ENCODE measurements at regions not wholly inside any gene's neighbourhood (a gene's known extent, or its start where the extent isn't known, plus 50 kb on each side); places are given as distances from the start of the nearest gene placed in this dataset.
A peak's percentile ranks its signal among the peaks of the same experiment; 100 is the strongest.

DNA sequence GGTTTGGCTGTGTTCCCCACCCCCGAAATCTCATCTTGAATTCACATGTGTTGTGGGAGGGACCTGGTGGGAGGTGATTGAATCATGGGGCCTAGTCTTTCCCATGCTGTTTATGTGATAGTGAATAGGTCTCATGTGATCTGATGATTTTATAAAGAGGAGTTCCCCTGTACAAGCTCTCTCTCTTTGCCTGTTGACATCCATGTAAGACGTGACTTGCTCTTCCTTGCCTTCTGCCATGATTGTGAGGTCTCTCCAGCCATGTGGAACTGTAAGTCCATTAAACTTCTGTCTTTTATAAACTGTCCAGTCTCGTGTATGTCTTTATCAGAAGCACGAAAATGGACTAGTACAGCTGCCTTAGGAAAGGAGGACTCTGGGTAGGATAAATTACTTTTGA lies 976.7 kb downstream of the MCTP2 start:
- H3K4me3 Mint-ChIP-seq, result no peak overlapping the region
- no peak for DNase-seq
- no peak overlapping the region for H3K27ac Mint-ChIP-seq
- H3K27me3 Mint-ChIP-seq, result no peaks in the 10 kb centered on the region
- no peaks in the 10 kb centered on the region for H3K36me3 Mint-ChIP-seq (ENCODE audit: low read depth)
- no peak for ATAC-seq
- peaks cover 21% of the 10 kb centered on the region for H3K9me3 Mint-ChIP-seq
- H3K4me1 Mint-ChIP-seq, result no peaks in the 10 kb centered on the region

DNA sequence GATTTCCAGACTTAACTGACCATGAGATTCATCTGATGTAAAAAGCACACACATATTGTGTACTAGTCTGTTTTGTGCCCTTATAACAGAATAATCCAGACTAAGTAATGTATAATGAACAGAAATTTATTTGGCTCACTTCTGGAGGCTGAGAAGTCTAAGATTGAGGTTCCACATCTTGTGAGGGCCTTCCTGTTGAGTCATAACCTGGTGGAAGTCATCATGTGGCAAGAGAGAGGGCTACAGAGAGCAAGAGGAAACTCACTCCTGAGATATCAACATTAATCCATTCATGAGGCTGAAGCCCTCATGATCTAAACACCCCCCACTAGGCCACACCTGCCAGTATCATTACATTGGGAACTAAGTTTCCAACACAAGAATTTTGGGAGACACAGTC lies 977.6 kb downstream of the MCTP2 start:
- no peaks in the 10 kb centered on the region for H3K27me3 Mint-ChIP-seq
- ATAC-seq (no peak), DNase-seq (no peak)
- H3K36me3 Mint-ChIP-seq (ENCODE audit: low read depth), result no peaks in the 10 kb centered on the region
- no peaks in the 10 kb centered on the region for H3K4me1 Mint-ChIP-seq
- peaks cover 21% of the 10 kb centered on the region for H3K9me3 Mint-ChIP-seq
- H3K4me3 Mint-ChIP-seq, result no peak overlapping the region
- H3K27ac Mint-ChIP-seq, result no peak overlapping the region

- ATAC-seq (no peak), DNase-seq (no peak)
- Mint-ChIP-seq H3K36me3 (ENCODE audit: low read depth) (no peaks in the 10 kb centered on the region), H3K4me1 (no peaks in the 10 kb centered on the region), H3K9me3 (peaks cover 16% of the 10 kb centered on the region), H3K27me3 (no peaks in the 10 kb centered on the region), H3K27ac (no peak overlapping the region), H3K4me3 (no peak overlapping the region)
Measured at GRCh38 chr15:95210436-95210981, 979.1 kb downstream of the MCTP2 start.

DNA sequence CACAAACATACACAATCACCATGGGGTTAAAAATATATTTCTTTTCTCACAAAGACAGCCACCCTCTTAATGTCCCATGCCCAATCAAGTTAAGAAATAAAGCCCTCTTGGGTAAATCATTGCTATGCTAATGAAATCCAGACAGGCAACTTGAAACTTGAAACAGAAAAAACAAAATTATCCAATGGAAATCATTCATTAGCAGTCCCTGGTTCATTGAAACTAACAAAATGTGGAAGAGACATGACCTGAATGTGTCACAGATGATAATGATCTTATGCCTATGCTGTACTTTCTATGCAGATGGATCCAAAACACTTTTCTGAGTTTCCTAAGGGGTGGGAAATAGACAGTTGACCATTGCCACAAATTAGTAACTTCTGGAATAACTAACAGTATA lies 983.7 kb downstream of the MCTP2 start:
- Mint-ChIP-seq H3K36me3 (ENCODE audit: low read depth) (no peaks in the 10 kb centered on the region), H3K4me1 (no peaks in the 10 kb centered on the region), H3K27ac (no peak overlapping the region), H3K9me3 (peaks cover 11% of the 10 kb centered on the region), H3K4me3 (no peak overlapping the region), H3K27me3 (no peaks in the 10 kb centered on the region)
- ATAC-seq, result no peak
- no peak for DNase-seq

DNA sequence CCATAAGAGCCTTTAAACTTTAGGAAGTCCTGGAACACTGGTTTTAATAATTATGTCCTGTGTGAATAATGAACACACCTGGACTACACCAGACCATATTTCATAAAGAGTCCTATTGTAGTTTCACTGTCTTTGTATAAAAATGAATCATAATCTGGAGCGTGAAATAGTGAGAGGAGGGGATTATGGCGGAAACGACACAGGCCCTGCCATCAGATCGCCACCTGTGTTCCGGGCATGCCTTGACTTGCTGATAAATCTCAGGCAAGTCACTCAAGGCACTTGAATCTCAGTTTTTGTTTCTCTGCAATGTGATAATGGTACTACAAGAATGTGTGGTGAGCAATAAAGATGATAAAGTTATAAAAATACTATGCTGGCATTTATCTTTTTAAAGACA lies 995.5 kb downstream of the MCTP2 start:
- Mint-ChIP-seq H3K27ac (no peak overlapping the region), H3K27me3 (peaks cover 3% of the 10 kb centered on the region), H3K4me3 (no peak overlapping the region), H3K9me3 (peaks cover 22% of the 10 kb centered on the region), H3K36me3 (ENCODE audit: low read depth) (no peaks in the 10 kb centered on the region), H3K4me1 (no peaks in the 10 kb centered on the region)
- ATAC-seq (no peak), DNase-seq (no peak)

DNA sequence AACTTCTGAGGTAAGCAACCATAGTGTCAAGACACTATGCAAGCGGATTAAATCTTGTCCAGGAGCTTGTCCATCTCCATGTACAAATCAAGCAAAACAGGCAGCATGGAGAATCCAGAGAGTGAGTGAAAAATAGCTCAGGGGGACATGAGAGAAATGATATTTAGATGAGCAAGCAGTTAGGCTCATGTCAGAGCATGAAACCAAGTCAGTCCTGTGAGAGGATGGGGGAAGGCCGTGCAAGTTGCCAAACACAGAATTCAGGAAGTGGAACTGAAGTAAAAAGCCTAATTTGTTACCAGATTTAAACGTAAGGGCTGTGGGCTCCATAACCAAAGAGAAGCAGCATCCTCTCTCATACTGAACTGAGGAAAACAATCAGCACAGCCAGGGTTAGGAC lies 995.9 kb downstream of the MCTP2 start:
- Mint-ChIP-seq H3K27ac (no peak overlapping the region), H3K36me3 (ENCODE audit: low read depth) (no peaks in the 10 kb centered on the region), H3K9me3 (peaks cover 18% of the 10 kb centered on the region), H3K4me1 (no peaks in the 10 kb centered on the region), H3K27me3 (peaks cover 7% of the 10 kb centered on the region), H3K4me3 (no peak overlapping the region)
- no peak for ATAC-seq
- DNase-seq, result no peak

DNA sequence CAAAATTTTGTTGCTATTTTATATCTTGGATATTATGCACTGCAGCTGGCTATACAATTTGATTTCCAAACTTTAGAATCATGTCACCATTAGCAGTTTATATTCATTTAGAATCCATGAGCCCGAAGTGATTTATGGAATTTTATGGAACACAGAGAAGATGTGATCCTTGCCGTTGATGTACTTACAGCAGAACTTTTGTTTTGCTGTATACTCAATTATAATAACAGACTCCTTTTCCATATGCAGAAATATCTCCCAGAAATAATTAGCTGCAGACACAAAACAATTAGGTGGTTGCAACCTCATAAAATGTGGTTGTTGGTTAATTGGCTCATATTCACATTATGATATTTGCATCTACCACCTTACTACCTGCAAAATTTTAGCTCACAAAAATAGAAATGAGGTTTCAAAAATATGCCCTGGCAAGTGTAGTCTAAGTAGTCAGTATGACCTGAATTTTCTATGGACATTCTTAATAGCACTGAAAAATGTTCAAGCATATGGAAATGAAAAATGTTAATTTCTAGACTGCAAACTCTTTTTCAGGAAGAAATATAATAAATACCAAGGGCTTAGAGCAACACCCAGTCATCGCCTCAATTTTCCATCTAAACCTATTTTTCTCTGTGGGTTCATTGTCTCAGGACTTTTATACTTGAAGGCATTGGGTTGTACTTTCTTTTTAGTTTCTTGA lies 997.6 kb downstream of the MCTP2 start:
- ATAC-seq, result no peak
- no peaks in the 10 kb centered on the region for H3K4me1 Mint-ChIP-seq

GRCh38 chr15:95235033-95235432 lies 1003.7 kb downstream of the MCTP2 start:
- H3K27me3 Mint-ChIP-seq, result peaks cover 9% of the 10 kb centered on the region
- H3K36me3 Mint-ChIP-seq (ENCODE audit: low read depth), result peaks cover 3% of the 10 kb centered on the region
- no peak for ATAC-seq
- no peak overlapping the region for H3K4me3 Mint-ChIP-seq
- no peak overlapping the region for H3K27ac Mint-ChIP-seq
- no peak for DNase-seq
- H3K4me1 Mint-ChIP-seq, result no peaks in the 10 kb centered on the region
- peaks cover 30% of the 10 kb centered on the region for H3K9me3 Mint-ChIP-seq

More for the DNA sequence above, 997.6 kb downstream of the MCTP2 start:
- H3K4me3 Mint-ChIP-seq, result no peak overlapping the region
- peaks cover 9% of the 10 kb centered on the region for H3K27me3 Mint-ChIP-seq
- H3K27ac Mint-ChIP-seq, result no peak overlapping the region
- no peak for DNase-seq
- peaks cover 15% of the 10 kb centered on the region for H3K9me3 Mint-ChIP-seq
- H3K36me3 Mint-ChIP-seq (ENCODE audit: low read depth), result no peaks in the 10 kb centered on the region

- DNase-seq (no peak), ATAC-seq (no peak)
- Mint-ChIP-seq H3K4me1 (no peaks in the 10 kb centered on the region), H3K27me3 (peaks cover 6% of the 10 kb centered on the region), H3K4me3 (no peak overlapping the region), H3K27ac (no peak overlapping the region), H3K36me3 (ENCODE audit: low read depth) (no peaks in the 10 kb centered on the region), H3K9me3 (peaks cover 3% of the 10 kb centered on the region)
Measured at GRCh38 chr15:95247071-95247984, 1016.0 kb downstream of the MCTP2 start.

DNA sequence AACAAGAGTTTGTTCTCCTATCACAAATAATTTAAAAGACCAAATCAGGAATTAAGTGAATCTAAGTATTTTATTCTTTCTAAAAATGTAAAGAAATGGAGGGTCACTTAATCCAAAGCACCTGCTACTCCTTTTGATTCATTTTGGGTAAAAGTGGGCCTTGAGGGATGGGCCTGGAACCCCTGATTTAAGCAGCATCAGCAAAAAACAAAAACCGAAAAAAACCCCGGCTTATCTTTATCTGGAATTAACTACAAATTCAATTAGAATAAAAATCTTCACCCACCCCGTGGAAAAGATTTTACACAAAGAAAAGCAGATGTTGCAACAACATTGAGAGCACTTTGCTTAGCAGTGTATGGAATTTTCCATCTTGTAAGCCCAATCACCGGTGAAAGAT lies 1018.2 kb downstream of the MCTP2 start:
- Mint-ChIP-seq H3K27ac (no peak overlapping the region), H3K36me3 (ENCODE audit: low read depth) (no peaks in the 10 kb centered on the region), H3K4me3 (no peak overlapping the region), H3K4me1 (no peaks in the 10 kb centered on the region), H3K9me3 (peaks cover 3% of the 10 kb centered on the region), H3K27me3 (peaks cover 8% of the 10 kb centered on the region)
- DNase-seq, result no peak
- ATAC-seq, result no peak

DNA sequence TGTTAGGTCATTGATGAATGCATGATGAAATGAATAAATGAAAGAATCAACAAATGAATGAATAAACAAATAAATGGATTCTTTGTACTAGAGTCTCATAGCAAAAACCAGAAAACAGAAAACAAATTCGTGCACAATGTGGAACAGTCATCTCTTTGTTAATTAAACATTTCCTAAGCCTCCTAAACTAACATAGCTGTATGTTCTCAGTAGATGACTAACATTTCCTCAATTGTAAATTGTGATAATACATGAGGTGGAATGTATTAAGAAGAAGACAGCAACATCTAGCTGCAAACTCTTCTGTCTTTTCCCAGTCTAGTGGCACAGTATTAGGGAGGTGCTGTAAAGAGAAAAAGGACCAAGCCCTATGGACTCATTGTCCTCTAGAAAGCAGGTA lies 1021.0 kb downstream of the MCTP2 start:
- no peak overlapping the region for H3K27ac Mint-ChIP-seq
- no peak overlapping the region for H3K4me3 Mint-ChIP-seq
- peaks cover 8% of the 10 kb centered on the region for H3K27me3 Mint-ChIP-seq
- peaks cover 3% of the 10 kb centered on the region for H3K9me3 Mint-ChIP-seq
- H3K36me3 Mint-ChIP-seq (ENCODE audit: low read depth), result no peaks in the 10 kb centered on the region
- DNase-seq (no peak), ATAC-seq (no peak)
- H3K4me1 Mint-ChIP-seq, result no peaks in the 10 kb centered on the region

GRCh38 chr15:95254263-95254662 lies 1022.9 kb downstream of the MCTP2 start:
- Mint-ChIP-seq H3K4me3 (no peak overlapping the region), H3K4me1 (no peaks in the 10 kb centered on the region)
- ATAC-seq, result no peak

DNA sequence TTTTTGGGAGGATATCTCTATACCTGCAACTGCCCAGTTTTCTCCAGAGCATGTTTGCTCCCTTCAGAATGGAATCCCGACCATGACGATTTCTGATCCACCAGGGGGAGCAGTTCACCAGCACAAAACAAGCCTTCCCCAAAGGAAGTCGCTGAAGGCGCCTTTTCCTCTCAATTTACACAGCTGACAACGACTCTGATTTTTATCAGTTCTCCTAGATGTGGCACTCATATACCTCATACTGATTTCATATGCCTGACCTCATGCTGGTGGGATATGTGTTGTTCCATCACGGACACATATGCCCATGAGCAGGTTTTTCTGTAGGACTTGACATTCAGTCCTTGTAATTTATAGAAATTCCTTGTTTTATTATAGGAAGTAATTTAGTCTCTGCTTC lies 1028.2 kb downstream of the MCTP2 start:
- Mint-ChIP-seq H3K27me3 (peaks cover 36% of the 10 kb centered on the region), H3K9me3 (no peaks in the 10 kb centered on the region), H3K4me3 (no peak overlapping the region), H3K36me3 (ENCODE audit: low read depth) (no peaks in the 10 kb centered on the region), H3K4me1 (no peaks in the 10 kb centered on the region), H3K27ac (no peak overlapping the region)
- DNase-seq (peak; percentile 53), ATAC-seq (peak; percentile 40)

More at GRCh38 chr15:95254263-95254662, 1022.9 kb downstream of the MCTP2 start:
- Mint-ChIP-seq H3K9me3 (no peaks in the 10 kb centered on the region), H3K27me3 (peaks cover 17% of the 10 kb centered on the region), H3K27ac (no peak overlapping the region), H3K36me3 (ENCODE audit: low read depth) (no peaks in the 10 kb centered on the region)
- DNase-seq, result no peak

- no peak for ATAC-seq
- no peak overlapping the region for H3K27ac Mint-ChIP-seq
- H3K36me3 Mint-ChIP-seq (ENCODE audit: low read depth), result no peaks in the 10 kb centered on the region
- peaks cover 36% of the 10 kb centered on the region for H3K27me3 Mint-ChIP-seq
- H3K9me3 Mint-ChIP-seq, result no peaks in the 10 kb centered on the region
- H3K4me1 Mint-ChIP-seq, result no peaks in the 10 kb centered on the region
- H3K4me3 Mint-ChIP-seq, result no peak overlapping the region
- no peak for DNase-seq
Measured at GRCh38 chr15:95259965-95260364, 1028.6 kb downstream of the MCTP2 start.

DNA sequence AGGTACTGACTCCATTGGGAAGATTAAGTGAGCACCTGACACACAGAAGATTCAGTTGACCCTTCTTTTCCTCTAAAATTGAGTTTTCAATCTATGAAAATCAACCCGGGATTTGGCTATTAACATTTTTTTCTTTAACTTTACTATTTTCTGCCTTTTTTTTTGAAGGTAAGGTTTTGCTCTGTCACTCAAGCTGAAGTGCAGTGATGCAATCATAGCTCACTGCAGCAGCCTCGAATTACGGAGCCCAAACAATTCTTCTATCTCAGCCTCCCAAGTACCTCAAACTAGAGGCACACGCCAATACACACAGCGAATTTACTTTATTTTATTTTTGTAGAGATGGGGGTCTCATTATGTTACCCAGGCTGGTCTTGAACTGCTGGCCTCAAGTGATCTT lies 1029.5 kb downstream of the MCTP2 start:
- no peaks in the 10 kb centered on the region for H3K36me3 Mint-ChIP-seq (ENCODE audit: low read depth)
- H3K4me3 Mint-ChIP-seq, result no peak overlapping the region
- DNase-seq (no peak), ATAC-seq (no peak)
- H3K4me1 Mint-ChIP-seq, result no peaks in the 10 kb centered on the region
- no peak overlapping the region for H3K27ac Mint-ChIP-seq
- H3K27me3 Mint-ChIP-seq, result peaks cover 36% of the 10 kb centered on the region
- no peaks in the 10 kb centered on the region for H3K9me3 Mint-ChIP-seq

Data from activated naive CD8-positive, alpha-beta T cell treated with anti-CD3 and anti-CD28 coated beads, Interleukin-2, amount 50 U/mL, for 24 hours (primary cell).